GM19239 (cell line): ENCODE measurements at regions not wholly inside any gene's neighbourhood (a gene's known extent, or its start where the extent isn't known, plus 50 kb on each side); places are given as distances from the start of the nearest gene placed in this dataset.

Source experiments
- DNase-seq: peaks from one replicate; pipeline ENCODE4 v3.0.0; 2011; ENCODE audit warnings: low spot score; ENCODE audit not compliant: insufficient read length
- FAIRE-seq: peaks from 2 replicates; lab custom pipeline; 2011; peaks lifted over from hg19 to GRCh38; lab: Jason Lieb, UNC

DNA sequence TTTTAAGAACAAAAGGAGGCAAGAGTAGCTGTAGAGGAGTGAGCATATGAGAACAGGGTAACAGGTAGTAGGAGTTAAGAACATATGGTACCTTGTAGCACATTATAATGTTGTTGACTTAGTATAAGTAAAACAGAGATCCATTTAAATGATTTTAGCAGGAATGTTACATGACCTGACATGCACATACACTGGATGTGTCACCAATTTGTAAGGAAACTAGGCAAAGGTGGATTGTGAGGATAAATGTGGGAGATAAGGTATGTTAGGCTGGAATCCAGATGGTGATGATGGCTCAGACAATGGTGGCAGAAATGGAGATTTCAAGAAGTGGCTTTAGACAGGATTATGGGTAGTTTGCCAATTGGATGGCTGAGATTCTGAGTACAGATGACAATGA lies 443.1 kb upstream of the DAB2 start:
- DNase-seq: no peak
- FAIRE-seq: no peak

DNA sequence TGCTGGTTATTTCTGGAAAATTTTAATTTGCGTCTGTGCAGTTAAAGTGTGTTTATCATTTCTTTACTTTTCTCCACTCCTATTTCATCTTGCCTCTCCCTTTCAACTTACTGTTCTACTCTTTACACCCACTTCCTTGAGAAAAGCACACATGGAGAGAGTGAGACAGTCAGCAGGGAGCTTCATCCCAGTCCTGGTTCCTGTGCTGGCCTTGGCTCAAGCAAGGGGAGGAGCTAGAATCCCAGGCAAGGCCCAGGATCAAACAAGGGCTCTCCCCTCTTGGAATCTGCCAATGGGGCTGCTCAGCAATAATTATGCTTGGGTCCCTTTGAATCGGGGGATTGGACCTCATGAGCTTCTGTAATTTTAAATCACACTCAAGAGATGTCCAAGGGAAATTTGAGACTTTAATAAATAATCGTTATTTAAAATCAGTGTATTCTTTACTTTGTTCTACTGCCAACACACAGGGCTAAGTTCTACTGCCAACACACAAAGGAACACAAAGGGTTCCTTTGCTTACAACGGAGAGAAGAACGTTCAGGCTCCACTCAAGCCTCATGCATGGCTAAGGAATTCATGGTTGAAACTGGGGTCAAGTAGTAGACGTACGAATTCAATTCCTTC lies 439.3 kb upstream of the DAB2 start:
- FAIRE-seq (no peak), DNase-seq (no peak)

DNA sequence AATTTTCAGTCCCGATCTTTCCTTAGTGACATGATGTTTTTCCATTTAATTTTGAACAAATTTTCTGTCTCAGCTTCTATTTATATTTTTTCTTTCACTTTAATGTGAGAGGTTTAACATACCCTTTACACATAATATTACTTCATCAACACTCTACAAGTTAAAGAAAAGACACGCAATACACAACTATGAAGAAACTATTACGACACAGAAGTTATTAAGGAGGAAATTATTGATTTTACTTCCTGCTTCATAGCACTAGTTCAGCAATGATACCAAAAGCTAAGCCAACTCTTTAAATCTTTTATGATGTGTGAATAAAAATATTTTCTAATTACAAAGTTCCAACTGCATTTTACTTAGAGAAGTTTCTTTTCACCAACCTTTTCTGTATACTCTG lies 432.3 kb upstream of the DAB2 start:
- DNase-seq (no peak), FAIRE-seq (no peak)

DNA sequence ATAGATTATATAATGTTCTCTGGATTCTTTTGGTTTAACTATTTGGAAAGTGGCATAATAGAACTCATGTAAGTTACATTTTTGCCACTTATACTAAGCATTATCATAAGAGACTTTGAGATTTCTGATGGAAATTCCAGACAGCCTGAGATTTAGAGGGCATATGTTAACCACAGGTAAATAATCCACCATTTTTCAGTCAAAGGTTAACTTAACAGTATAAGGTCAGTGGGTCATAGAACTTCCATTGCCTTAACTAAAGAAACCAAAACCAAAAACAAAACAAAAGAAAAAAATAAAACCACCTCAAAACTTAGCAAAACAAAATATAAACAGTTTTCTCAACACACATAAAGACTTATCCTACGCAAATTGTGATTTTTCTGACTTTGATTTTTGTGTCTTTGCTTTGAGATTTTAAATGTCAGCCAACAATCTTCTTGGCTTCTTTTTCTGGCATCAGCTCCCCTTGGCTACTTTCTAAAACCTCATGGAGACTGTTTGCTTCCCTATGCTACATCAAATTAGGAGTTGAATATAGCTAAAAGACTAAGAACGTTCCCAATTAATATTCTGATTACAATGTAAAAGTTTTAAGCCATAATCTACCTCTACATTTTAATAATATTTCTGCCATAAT lies 430.1 kb upstream of the DAB2 start:
- FAIRE-seq (no peak), DNase-seq (no peak)

DNA sequence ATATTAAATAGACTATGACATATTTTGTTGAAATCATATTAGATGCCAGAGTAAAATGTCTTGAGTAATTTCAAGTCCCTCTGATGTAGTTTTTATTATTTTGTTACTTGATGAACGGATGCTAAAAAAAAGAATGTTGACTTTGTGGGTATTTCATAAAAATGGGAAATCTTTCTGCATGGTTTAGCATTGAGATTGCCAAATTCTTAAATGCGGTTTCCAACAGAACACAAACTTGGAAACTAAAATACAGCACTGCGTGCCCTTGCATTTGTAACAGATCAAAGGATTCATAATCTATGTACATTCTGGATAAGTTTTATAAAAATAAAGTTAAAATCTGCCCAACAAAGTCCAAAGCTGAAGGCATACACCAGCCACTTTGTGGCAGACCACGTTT lies 425.5 kb upstream of the DAB2 start:
- no peak for FAIRE-seq
- DNase-seq: no peak

DNA sequence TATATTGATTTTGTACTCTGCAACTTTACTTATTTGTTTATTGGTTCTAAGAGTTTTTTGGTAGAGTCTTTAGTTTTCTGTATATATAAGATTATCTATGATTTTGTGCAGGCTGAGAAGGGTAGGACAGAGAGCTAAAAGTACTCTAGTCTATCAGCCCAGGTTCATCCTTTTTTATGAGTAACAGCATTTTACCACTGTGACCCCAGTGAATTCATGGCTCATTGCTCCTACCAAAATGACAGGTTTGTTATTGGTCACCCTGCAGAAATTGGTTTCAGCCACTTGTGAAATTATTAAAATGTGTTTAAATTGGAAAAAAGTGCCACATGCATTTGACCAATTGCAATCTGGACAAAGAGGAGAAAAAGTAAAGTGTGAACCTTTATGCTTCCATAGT lies 421.4 kb upstream of the DAB2 start:
- FAIRE-seq: no peak
- DNase-seq: no peak

DNA sequence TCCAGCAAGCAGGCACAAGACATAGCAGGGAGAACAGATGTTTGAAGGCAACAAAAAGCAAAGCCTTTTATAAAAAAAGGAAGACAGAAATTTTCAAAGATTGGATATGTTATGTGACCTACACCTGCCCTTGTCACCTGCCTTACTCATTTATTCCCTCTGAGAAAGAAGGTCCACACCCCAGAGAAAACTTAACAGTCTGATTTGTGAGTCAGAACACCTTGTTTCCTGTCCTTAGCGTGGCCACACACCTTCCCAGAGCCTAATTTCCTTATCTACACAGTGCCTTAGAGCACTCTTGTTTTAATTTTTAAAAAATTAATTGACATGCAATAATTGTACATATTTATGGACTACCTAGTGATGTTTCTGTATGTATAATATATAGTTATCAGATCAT lies 419.0 kb upstream of the DAB2 start:
- FAIRE-seq: no peak
- DNase-seq: no peak

DNA sequence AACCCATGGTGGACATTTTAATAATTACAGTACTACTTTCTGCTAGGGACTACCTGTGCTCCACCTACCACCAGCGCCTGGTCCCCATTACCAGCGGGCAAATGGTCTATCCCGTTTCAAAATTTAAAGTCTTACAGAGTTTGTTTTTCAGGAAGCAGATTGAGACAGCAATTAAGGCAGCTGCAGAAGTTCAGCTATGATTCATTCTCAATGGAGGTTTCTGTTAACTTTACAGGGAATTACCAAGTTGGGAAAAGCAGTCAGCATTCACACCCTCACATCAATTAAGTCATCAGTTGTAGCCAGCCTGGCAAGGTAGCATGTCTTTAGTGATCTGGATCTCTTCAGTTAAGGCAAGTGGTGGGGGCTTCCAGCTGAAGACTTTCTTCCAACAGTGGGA lies 410.6 kb upstream of the DAB2 start:
- no peak for DNase-seq
- FAIRE-seq: no peak

DNA sequence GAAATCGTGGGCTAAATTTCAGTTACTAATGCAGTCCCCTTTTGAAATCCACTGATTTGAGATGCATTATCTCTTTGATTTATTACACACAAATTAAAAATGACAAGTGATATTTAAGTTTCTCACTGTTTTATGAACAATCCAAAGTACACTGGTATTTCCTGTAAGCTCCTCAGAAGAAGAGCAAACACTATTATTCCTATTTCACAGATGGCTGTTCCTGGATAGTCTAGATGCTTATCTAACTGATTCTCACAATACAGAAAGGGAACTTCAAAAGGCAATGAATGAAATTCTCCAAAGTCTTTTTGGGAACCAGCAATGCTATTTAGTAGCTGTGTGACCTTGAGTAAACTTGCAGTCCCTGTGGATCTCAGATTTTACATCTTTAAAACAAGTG lies 404.7 kb upstream of the DAB2 start:
- DNase-seq (no peak), FAIRE-seq (no peak)

DNA sequence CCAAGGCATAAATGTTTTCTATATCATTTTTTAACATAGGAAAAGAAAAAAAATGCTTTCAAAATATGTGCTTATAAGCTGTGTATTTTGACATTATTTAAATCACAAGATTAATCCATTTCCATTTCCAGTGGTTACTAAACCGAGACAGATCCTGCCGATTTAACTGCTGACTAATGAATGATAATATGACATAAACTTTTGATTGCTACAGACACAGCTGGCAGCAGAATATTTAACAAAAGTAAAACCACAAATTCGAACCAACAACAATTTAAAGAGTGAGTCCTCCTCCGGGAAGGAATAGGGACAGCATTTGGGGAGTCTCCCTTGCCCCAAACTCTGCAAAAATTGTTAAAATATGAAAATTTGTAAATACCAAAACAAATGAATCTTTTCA lies 401.3 kb upstream of the DAB2 start:
- DNase-seq (no peak), FAIRE-seq (no peak)

DNA sequence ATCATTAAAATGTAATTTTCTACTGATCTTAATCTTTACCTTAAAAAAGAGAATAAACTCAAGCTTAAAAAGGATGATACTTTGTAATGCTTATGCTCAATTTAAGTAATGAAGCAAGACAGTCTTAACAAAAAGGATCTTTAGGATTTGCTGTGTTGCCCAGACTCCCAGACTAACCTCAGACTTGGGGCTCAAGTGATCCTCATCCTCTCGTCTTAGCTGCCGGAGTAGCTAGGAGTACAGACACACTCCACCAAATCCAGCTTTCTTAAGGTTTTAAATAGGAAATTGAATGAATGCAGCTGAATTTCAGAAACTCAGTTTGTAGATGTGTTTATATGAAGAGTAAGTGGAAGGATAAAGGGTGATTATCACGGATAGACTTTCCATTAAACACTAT lies 400.5 kb upstream of the DAB2 start:
- FAIRE-seq (no peak), DNase-seq (no peak)

DNA sequence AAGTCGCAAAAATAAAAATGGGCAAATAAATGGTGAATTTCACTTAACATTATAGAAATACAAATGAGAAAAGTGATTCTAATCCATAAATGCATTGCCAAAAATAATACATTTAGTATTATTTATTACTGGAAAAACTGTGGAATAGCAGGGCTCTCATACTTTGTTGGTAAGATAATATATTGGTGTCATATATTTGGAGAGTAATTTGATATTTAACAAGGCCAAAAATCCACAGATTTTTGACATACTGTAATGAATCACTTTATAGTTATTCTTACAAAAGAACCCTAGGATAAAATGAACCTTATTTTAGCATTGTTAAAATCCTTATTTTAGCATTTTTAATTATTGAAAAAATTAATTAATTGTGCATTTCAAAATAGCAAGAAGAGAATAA lies 397.2 kb upstream of the DAB2 start:
- DNase-seq: no peak
- FAIRE-seq: no peak

DNA sequence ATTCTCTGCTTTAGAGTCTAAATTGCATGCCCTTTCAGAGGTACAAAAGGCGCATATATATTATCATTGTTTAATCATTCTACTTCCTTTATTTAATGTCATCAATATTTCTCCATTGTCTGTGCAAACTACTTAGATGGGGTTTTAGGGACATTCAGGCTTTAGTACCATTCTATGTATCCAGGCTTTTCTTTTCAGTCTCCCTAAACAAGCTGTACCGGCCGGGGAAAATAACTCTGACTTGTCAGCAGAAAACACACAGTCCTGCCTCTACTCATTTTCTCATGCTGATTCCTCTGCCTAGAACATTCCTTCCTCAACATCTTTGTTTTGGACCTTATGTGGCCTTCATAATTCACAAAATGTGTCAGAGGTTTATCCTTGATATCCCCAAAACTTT lies 392.1 kb upstream of the DAB2 start:
- no peak for FAIRE-seq
- no peak for DNase-seq

DNA sequence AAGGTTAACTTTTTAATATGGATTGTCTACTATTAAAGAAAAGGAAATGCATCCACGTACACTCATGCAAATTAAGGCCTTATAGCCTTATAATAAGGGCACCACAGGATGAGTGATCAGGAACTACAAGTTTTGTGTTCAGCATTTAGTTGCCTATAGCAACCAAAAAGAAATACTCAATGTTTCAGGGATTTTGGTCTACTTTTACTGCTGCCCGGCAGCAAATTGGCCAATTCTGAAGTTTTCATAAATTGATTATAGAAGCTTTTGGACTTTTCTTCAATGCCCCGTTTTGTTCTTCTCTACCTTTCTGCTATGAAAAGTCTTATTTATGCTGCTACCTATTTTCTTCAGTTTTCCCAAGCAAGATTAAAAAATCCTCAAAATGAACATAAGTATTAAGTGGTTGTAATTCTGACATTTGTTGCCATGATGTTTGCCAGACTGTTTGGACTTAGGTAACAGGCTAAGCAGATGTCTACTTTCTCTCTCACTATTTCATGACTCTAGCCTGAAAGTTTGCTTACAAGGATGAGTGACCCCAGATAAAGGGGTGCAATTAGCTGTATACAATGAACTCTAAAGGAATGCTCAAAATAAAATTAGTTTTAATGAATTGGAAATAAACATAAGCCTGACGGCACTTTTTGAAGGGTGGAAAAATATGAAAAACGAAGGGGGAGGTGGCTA lies 391.5 kb upstream of the DAB2 start:
- FAIRE-seq (no peak), DNase-seq (no peak)

DNA sequence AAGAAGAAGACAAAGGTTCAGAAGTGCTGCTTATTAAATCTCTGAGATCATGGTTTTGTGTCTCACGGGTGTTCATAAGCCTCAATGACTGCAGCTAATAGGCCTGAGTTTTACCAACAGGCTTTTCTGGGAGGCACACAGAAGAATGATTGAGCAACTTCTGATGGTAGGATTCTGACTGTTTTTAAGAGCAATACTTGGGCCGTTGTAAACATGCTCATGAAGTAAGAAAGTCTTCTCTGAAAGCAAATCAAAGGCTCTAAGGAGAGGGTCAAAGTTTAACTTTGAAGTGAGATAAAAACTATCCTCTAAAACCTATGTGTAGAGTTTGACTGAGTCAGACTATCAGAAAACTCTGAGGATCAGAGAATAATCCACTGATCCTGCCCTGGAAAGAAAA lies 390.9 kb upstream of the DAB2 start:
- DNase-seq (no peak), FAIRE-seq (no peak)

DNA sequence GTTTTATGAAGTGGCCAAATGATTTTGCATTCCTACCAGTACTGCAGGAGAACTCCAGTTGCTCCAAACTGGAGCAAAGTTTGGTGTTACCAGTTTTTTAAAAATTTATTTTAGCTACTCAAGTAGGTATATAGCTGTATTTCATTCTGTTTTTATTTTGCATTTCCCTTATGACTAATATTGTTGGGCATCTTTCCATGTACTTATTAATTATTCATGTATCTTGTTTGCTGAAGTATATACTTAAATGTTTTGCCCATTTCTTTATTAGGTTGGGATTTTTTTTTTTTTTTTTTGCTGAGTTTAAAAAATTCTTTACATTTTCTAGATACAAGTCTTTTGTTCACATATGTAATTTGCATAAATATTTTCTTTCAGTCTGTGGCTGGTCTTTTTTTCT lies 386.6 kb upstream of the DAB2 start:
- no peak for FAIRE-seq
- DNase-seq: no peak

DNA sequence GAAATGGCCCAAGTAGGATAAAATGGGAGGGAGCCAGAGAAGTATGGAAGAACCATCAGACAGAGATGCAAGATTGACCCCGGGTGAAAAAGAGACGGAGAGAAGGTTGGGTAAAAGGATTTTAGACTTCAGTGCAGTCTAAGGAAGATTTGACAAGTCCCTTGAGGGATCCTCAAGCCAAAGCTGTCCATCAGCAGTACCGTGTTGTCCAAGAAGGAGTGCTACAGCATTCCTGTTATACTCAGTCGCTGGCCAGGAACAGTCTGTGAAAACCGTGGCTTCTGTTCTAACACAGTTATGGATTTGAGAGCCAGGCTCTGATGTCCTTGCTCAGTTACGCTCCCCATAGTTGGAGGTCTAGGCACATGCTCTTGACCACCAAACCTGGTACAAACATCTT lies 383.9 kb upstream of the DAB2 start:
- no peak for DNase-seq
- no peak for FAIRE-seq

DNA sequence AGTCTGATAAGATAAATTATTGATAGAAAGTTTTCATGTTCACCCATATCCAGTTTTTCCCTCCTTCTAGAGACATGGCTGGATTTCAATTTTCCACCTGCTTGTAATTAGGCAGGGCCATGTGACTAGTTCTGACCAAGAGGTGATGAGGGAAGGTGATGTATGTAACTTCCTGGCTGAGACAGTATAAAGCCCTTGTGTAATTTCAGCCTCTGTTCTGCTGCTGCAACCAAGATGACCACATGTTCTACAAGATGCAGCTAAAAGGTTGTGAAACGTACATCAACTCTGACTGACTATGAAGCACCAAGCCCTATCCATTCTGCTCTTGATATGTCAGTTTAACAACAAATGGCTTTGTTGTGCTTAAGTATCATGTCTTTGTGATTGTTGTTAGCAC lies 376.5 kb upstream of the DAB2 start:
- FAIRE-seq: no peak

DNA sequence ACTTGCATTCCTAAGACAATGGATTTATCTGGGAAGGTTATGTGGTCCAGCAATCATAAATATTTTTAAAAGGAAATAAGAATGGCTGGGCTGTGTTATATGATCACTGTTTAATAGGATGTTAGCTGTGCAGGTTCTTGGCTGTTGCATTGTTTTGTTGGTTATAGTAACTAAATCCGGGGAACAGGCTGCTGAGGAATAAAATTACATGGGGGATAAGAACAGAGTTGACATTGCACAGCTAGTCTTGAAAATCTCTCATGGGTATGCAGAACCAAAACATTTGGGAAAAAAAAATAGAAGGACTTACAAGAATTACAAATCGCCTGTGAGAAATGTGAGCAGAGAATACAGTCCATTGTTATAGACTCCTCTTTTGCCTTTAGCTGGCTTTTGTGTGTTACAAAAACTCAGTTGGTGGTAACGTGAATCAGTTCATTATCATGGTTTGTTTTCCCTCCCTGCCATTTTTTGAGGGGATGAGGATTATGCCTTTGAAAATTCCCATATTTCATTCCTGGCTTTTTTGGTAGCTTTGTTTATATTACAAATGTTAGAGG lies 375.3 kb upstream of the DAB2 start:
- DNase-seq (no peak), FAIRE-seq (no peak)

More for the DNA sequence above, 376.5 kb upstream of the DAB2 start:
- DNase-seq: no peak

DNA sequence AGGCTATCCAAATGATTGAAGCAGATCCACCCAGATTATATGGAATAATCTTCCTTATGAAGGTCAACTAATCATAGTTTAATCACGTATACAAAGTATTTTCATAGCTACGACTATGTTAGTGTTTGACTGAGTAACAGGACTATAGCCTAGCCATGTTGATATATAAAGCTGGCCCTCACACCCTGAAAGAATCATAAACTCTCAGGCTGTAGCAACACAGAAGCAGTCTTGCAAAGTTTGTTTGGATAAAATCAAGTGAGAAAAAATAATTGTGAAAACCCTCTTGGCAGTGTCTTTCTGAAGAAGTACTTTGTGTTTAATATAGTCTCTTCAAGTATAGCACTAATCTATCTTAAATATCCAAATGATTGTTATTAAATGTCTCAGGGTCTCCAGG lies 374.5 kb upstream of the DAB2 start:
- FAIRE-seq: no peak
- DNase-seq: no peak

DNA sequence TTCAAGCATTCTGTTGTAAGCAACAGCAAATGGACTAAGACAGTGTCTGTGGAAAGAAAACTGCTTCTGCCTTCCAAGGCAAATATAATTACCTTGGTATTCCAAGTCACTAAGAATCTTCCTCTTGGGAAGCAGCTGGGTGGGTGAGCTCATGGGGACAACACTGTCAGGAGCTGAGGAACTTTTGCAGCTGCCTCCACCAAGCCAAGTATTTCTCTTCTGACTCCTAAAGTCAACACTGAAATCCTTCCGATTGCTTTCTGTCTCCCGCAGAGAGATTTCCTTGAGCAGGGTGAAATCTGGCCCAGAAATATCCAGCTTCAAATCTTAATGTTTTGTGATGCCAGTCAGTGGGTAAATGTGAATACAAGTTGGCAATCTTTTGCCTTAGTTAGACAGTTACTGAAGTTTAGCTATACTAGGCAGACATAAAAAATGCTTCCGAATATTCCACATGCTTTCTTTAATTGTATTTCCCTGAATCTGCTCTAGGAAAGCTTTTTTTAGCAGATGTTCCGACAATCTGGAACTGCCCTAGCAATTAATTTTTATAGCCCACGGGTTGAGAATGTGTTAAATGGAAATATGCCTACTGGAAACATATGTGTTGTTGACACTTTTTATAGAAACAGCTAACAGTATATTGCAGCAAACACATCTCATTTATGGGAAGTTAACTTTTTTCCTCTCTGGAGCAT lies 369.9 kb upstream of the DAB2 start:
- DNase-seq (no peak), FAIRE-seq (no peak)
